Right cardiac atrium (tissue), 5 donors: ENCODE measurements at regions not wholly inside any gene's neighbourhood (a gene's known extent, or its start where the extent isn't known, plus 50 kb on each side); places are given as distances from the start of the nearest gene placed in this dataset.

ENCODE experiments used
- ATAC-seq, 2 donors: fragments of 200-7000 bp; cut with Tn5 transposase; one replicate each; pipeline versions ENCODE4 v1.8.0 to v1.9.1; 2020; ENCODE audit warnings: moderate library complexity in 2 of 2, mild to moderate bottlenecking in 1 of 2
- DNase-seq, 3 donors: peaks; one replicate each; pipeline ENCODE4 v3.0.0-alpha.2; 2020
- H3K27ac ChIP-seq: one replicate; pipeline ENCODE4 v1.5.1; 2013; ENCODE audit warnings: mild to moderate bottlenecking, low read length, control low read depth, moderate library complexity
- H3K27me3 ChIP-seq: one replicate; pipeline ENCODE4 v1.6.1; 2013; ENCODE audit not compliant: control insufficient read depth, insufficient read depth
- H3K4me1 ChIP-seq: one replicate; pipeline ENCODE4 v1.6.1; 2013; ENCODE audit warnings: low read length; ENCODE audit not compliant: control insufficient read depth, insufficient read depth
- H3K4me3 ChIP-seq: one replicate; pipeline ENCODE4 v1.5.1; 2013; ENCODE audit warnings: low read length, control low read depth
- H3K9me3 ChIP-seq: one replicate; pipeline ENCODE4 v1.6.1; 2013; ENCODE audit warnings: low read length; ENCODE audit not compliant: control insufficient read depth
- WGBS: extraction: QIAGEN DNeasy Blood & Tissue Kit; methylation state at CpG from one replicate; pipeline ENCODE4 v1.1.7; 2013; 5-methylcytosine and 5-hydroxymethylcytosine counted together
- intact Hi-C, 4 donors: fragments of 100-400 bp; cut with DNase I; formaldehyde crosslinking; loops; one replicate each; pipeline versions ENCODE4 v1.11.0 to v1.14.0; 2022 to 2023
- donor health status: healthy with polysubstance abuse.
- donor health status: DM: no; HTN: yes; CAD: no.
- donor health status: DM: no; HTN: no; CAD: no.
- donor health status: DM: no; HTN: yes; CAD: no; lungs with severe emphysema.
- donor health status: DM: yes; HTN: yes; CAD: no.

DNA sequence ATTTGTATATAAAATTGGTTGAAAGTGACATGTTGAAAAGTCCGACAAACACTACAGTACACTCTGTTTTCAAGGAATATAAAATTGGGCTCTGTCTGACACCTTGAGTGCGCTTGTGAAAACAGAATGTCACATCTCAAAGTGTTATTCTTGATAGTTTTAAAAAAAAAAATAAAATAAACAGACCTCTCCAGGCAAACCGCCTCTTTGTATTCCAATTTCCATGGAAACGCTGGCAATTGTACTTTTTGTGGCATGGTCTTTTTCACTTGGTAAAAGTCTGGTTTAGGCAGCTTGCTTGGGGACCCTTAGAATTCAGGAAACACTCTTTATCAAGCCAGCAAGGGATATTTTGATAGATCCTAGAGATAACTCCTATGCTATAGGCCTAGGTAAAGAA lies 302.5 kb downstream of the RAB28 start:
- Histone ChIP-seq H3K27me3 (no peaks in the 10 kb centered on the region), H3K27ac (no peak overlapping the region), H3K4me3 (no peak overlapping the region), H3K9me3 (no peaks in the 10 kb centered on the region), H3K4me1 (no peaks in the 10 kb centered on the region)
- intact Hi-C loops: no loop called here
- WGBS: 71% methylated on average over 4 of the region's 4 CpGs
- ATAC-seq (no peak), DNase-seq (no peak)

DNA sequence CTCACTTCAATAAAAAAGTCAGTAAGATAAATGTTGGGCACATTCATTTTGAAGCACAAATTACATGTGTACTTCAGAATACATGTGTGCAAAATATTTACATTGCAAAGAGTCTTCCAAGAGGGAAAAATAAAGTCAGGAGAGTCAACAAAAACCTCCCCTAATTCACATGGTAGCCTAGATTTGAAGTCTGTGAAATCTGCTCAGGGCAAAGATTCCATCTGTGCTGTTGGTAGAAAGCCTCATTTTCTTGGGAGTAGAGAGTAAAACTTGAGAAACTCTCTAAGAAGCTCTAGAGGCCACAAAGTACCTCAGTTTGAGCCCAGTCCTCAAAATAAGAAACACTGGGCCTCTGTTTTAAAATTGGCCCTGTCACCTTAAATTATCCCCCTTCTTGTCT lies 303.4 kb downstream of the RAB28 start:
- Histone ChIP-seq H3K27ac (no peak overlapping the region), H3K4me1 (peaks cover 3% of the 10 kb centered on the region), H3K27me3 (no peaks in the 10 kb centered on the region), H3K4me3 (no peak overlapping the region), H3K9me3 (no peaks in the 10 kb centered on the region)
- ATAC-seq: no peak
- intact Hi-C loops: no loop called here
- no peak for DNase-seq

DNA sequence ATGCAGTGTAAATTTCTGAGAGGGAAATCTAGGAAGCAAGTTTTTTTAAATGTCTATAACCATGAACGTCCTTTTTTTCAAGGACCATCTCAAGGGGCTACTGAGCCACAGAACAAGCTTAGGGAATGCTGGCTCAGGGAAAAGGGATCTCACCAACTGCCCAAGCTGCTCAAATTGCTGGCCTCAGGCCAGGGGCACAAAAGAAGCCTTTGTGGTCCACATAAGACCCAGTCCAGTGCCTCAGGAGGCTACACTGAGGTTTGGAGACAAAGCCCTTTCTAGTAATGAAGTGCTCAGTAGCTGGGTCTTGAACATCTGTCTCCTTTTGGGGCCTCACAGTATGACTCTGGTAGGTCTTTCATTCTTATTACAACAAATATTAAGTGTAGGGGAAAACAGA lies 305.5 kb downstream of the RAB28 start:
- Histone ChIP-seq H3K27ac (no peak overlapping the region), H3K27me3 (no peaks in the 10 kb centered on the region), H3K9me3 (no peaks in the 10 kb centered on the region), H3K4me3 (no peak overlapping the region), H3K4me1 (peaks cover 5% of the 10 kb centered on the region)
- ATAC-seq (no peak), DNase-seq (no peak)
- WGBS: 79% methylated on average over 1 of the region's 1 CpG
- intact Hi-C loops: no loop called here

DNA sequence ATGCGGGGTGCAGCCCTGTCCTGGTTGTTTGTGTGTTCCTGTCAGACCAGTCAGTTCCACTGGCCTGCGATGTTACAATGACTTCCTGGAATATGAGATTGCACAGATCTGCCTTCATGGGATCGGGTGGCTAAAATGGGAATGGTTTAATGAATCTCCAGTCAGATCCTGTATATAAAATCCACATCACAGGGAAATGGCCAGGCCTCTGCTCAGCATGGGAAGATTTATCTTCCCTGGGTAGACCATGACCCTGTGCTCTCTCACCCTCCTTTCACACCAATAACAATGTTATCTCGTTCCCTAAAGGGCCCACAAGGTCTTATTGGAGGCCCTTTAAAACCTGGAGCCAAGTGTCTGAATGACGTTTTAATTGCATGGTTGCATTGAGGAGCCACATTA lies 307.4 kb downstream of the RAB28 start:
- intact Hi-C loops: no loop called here

DNA sequence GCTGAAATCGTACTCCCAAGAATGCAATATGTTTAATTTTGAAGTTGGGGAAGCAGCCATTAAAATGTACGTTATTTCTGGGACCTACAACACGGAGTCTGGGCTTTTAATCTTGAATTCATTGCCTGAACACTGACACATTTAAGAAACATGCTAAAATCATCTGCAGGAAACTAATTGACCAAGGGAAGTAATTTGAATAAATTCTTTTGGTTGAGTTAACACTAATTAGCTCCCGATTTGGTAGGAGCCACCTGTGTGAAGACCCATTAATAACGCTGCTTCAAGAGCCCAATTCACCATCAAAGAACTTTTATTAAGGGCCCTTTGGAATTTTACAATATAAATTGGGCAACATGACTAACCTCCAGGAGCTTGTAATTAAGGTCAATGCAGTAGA lies 309.2 kb downstream of the RAB28 start:
- ATAC-seq: no peak
- Histone ChIP-seq H3K9me3 (no peaks in the 10 kb centered on the region), H3K4me3 (no peak overlapping the region), H3K27me3 (no peaks in the 10 kb centered on the region), H3K4me1 (peaks cover 5% of the 10 kb centered on the region), H3K27ac (no peak overlapping the region)
- 80% methylated on average over 5 of the region's 5 CpGs for WGBS
- DNase-seq: no peak
- intact Hi-C loops: no loop called here

More for the DNA sequence above, 307.4 kb downstream of the RAB28 start:
- ATAC-seq: peak in 1 of 2 donors; percentile 33
- Histone ChIP-seq H3K4me3 (no peak overlapping the region), H3K27me3 (no peaks in the 10 kb centered on the region), H3K4me1 (peaks cover 5% of the 10 kb centered on the region), H3K27ac (no peak overlapping the region), H3K9me3 (no peaks in the 10 kb centered on the region)
- DNase-seq: no peak
- 24% methylated on average over 5 of the region's 5 CpGs for WGBS

DNA sequence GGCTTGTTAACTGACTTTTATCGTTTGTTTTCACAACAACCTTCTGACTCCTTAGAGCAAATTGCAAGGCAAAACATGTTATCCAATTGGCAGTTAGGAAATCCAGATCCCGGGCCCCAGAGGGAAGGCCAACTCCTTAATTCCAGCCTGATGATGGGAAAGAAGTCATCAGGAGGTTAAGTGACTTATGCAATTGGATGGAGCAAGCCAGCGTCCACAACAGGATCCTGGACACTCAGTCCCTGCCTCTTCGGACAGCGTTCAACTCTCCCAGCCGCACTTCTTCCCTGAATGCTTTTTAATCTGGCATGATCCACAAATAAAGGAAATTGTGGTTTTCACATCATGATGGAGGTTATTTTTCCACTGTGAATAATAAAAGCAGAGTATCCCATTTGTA lies 310.1 kb downstream of the RAB28 start:
- peaks cover 5% of the 10 kb centered on the region for H3K4me1 ChIP-seq
- intact Hi-C loops: no loop called here
- WGBS: 63% methylated on average over 6 of the region's 6 CpGs
- DNase-seq (peak; percentile 74 to 89 (median 76)), ATAC-seq (peak; percentile 95 to 96)
- H3K9me3 ChIP-seq: no peaks in the 10 kb centered on the region
- no peak overlapping the region for H3K27ac ChIP-seq
- no peaks in the 10 kb centered on the region for H3K27me3 ChIP-seq
- no peak overlapping the region for H3K4me3 ChIP-seq

DNA sequence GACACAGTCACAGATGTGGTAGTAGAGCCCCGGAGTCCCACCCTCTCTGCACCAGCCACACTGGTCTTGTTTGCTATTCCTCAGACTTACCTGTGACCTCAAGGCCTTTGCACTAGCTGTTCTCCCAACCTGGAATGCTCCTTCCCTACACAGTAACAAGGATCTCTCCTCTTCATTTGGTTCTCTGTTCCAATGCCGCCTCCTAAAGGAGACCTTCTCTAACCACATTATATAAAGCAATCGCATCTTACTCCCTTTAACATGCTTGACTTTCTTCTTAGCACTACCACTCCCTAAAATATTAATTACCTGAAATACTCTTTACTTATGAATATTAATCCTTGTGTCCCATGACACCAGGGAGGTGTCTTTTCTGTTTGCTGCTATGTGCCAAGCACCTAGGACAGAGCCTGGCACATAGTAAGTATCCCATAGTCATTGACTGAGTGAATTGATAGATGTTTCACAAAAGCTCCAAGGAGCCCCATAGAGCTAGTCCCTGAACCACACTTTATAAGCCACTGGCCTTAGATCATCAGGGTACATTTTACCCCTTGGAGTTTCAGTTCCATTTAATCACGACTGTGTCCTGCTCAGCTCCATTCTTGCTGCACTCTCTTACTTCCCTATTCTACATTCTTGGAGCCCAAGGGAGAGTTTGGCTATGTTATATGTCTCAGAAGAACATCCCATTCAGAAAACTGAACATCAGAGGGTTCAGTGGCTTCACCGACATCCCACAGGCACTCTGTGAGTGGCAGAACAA lies 312.7 kb downstream of the RAB28 start:
- H3K9me3 ChIP-seq: no peaks in the 10 kb centered on the region
- intact Hi-C loops: no loop called here
- ATAC-seq (no peak), DNase-seq (no peak)
- WGBS: 93% methylated on average over 5 of the region's 5 CpGs
- no peak overlapping the region for H3K4me3 ChIP-seq
- H3K27ac ChIP-seq: no peak overlapping the region
- no peaks in the 10 kb centered on the region for H3K27me3 ChIP-seq
- H3K4me1 ChIP-seq: peaks cover 4% of the 10 kb centered on the region

DNA sequence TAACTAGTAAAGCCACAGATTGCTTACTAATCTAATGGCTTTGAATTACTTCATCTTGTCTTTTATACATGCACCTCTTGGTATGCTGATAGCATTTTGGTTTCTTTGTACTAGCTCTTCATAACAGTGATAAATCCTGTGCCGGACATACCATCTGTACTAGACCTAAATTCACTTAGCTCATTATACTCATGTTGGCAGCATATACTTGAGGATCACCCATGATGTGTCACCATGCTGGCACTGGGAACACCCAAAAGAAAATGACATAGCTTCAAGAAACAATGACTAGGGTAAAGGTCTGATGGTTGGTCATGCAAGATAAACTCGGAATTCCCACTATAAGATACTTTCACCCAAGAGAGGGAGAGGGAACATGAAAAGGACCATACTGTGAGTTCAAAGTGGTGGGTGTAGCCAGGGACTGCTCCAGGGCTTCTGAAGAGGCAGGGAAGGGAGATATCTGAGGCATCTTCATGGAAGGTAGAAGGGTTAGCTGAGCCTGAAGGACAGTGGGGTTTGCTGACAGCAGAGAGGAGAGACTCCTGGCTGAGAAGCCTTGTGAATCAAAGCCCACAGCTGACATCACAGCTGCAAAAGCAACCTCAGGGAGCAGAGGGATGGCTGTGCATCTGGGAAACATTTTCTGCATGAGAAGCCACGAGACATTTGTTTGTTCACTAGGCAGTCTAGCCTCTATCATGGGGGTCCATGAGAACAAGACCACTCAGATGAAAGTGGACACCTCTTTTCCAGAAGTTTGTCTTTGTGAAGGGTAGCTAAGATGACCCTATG lies 314.2 kb downstream of the RAB28 start:
- no peak overlapping the region for H3K27ac ChIP-seq
- H3K27me3 ChIP-seq: no peaks in the 10 kb centered on the region
- DNase-seq (no peak), ATAC-seq (no peak)
- no peaks in the 10 kb centered on the region for H3K4me1 ChIP-seq
- H3K4me3 ChIP-seq: no peak overlapping the region
- intact Hi-C loops: no loop called here
- 68% methylated on average over 3 of the region's 3 CpGs for WGBS
- H3K9me3 ChIP-seq: no peaks in the 10 kb centered on the region

DNA sequence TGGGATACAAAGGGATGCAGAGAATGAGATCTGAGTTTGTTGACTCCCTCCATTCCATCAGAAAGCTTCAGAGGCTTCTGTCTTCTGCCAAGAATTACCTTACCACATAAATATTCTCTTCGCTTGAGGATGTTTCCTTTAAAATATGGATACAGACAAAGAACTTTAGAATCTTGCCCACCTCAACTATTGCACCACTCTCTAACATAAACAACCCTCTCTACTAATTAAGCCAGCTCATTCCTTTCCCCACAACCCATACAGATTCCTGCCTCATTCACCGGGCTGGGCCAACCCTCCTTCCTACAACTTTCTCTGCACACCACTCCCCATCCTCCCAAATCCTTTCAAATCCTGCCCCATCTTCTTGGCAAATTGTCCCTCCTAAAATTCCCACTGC lies 315.8 kb downstream of the RAB28 start:
- whole genome bisulfite sequencing: 82% methylated on average over 2 of the region's 2 CpGs
- DNase-seq (no peak), ATAC-seq (no peak)
- H3K9me3 ChIP-seq: no peaks in the 10 kb centered on the region
- H3K27ac ChIP-seq: no peak overlapping the region
- no peak overlapping the region for H3K4me3 ChIP-seq
- intact Hi-C loops: no loop called here
- H3K27me3 ChIP-seq: no peaks in the 10 kb centered on the region
- H3K4me1 ChIP-seq: no peaks in the 10 kb centered on the region

DNA sequence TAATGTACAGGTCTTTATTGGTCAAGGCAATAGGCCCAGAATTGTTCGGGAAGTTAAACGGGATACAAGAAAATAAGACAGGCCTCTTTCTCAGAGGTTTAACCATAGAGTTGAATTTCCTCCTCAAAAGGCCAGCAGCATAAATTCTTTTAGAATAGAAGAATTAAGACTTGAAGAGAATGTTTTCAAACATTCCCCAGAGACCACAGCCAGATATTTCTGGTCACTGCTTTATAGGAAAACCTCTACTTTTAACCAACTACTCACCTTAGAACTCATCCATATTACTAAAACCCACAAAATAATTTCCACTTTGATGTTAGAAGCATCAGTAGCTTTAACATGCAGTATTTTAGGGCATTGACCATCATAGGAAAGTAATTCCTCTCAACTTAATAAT lies 317.9 kb downstream of the RAB28 start:
- Histone ChIP-seq H3K4me1 (peaks cover 6% of the 10 kb centered on the region), H3K4me3 (no peak overlapping the region), H3K27ac (no peak overlapping the region), H3K27me3 (no peaks in the 10 kb centered on the region), H3K9me3 (no peaks in the 10 kb centered on the region)
- intact Hi-C loops: no loop called here
- ATAC-seq (no peak), DNase-seq (no peak)
- 73% methylated on average over 2 of the region's 2 CpGs for WGBS

DNA sequence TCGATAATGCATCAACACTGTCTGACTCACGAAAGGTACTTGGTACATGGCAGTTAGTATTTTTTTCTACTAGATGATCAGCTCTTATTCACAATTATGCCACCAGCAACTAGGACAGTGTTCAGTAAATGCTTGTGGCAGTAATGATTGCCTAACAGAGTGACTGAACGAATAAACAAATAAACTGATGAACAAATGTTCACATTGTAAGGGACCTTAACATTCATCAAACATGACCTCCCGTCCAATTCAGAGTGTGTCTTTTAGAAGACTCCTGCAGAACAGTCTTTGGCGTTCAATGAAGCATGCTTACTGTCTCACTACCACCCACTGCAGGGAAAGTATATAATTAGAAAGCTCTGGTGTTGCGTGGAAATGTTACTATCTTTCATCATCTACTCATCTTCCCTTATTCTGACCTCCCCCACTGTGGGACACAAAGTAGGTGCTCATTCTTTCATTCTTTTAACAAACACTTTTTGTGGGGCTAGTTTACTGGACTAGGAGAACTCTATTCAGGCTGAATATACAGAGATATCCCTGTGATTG lies 319.3 kb downstream of the RAB28 start:
- Histone ChIP-seq H3K27ac (no peak overlapping the region), H3K27me3 (no peaks in the 10 kb centered on the region), H3K4me3 (no peak overlapping the region), H3K9me3 (no peaks in the 10 kb centered on the region), H3K4me1 (peaks cover 6% of the 10 kb centered on the region)
- no peak for DNase-seq
- 91% methylated on average over 6 of the region's 6 CpGs for WGBS
- intact Hi-C loops: no loop called here
- ATAC-seq: no peak
